Adrenal gland (tissue), 9 donors: ENCODE measurements at regions not wholly inside any gene's neighbourhood (a gene's known extent, or its start where the extent isn't known, plus 50 kb on each side); places are given as distances from the start of the nearest gene placed in this dataset.

Experiments used
- DNase-seq, 7 donors: peaks; one replicate each; pipeline ENCODE4 v3.0.0-alpha.2; 2019 to 2020
- H3K27ac ChIP-seq, 5 donors: fragments of 200-600 bp; sonication (generic) in 4 of 5; 1 replicate in 3 of 5; 2 replicates in 2 of 5; pipeline versions ENCODE4 v1.5.1 to v1.8.0; 2016 to 2020; ENCODE audit warnings: mild to moderate bottlenecking in 1 of 5
- H3K27me3 ChIP-seq: fragments of 200-600 bp; 2 replicates; pipeline ENCODE4 v1.8.0; 2021
- H3K36me3 ChIP-seq, 2 donors: fragments of 200-600 bp; replicated peaks in 1 of 2; 1 replicate in 1 of 2; 2 replicates in 1 of 2; pipeline versions ENCODE4 v1.5.1 to v1.8.0; 2018 to 2022
- H3K4me1 ChIP-seq, 2 donors: fragments of 200-600 bp; replicated peaks in 1 of 2; 1 replicate in 1 of 2; 2 replicates in 1 of 2; pipeline versions ENCODE4 v1.5.1 to v1.8.0; 2018 to 2021
- H3K4me3 ChIP-seq, 4 donors: fragments of 200-600 bp; sonication (generic) in 3 of 4; one replicate each; pipeline ENCODE4 v1.5.1; 2016 to 2018
- H3K9me3 ChIP-seq, 3 donors: fragments of 200-600 bp; sonication (generic) in 1 of 3; replicated peaks in 1 of 3; 1 replicate in 2 of 3; 2 replicates in 1 of 3; pipeline versions ENCODE4 v1.5.1 to v1.8.0; 2016 to 2021
- CTCF ChIP-seq, 6 experiments: fragments of 450-650 bp in 4 of 6; fragments of 200-600 bp in 2 of 6; sonication (generic) in 1 of 6; IDR thresholded peaks; 1 replicate in 5 of 6; 2 replicates in 1 of 6; pipeline versions ENCODE4 v1.5.1 to v1.8.0; 2016 to 2021; ENCODE audit warnings: antibody characterized with exemption in 6 of 6, mild to moderate bottlenecking in 2 of 6, moderate library complexity in 1 of 6
- POLR2A ChIP-seq, 2 donors: fragments of 450-650 bp; IDR thresholded peaks; one replicate each; pipeline ENCODE4 v1.6.1; 2017; ENCODE audit warnings: antibody characterized with exemption in 2 of 2, mild to moderate bottlenecking in 2 of 2, moderate library complexity in 1 of 2
- WGBS, 4 donors: extraction: QIAGEN DNeasy Blood & Tissue Kit in 2 of 4; methylation state at CpG; one replicate each; pipeline versions ENCODE4 v1.1.5 to v1.1.7; 2013 to 2017; 5-methylcytosine and 5-hydroxymethylcytosine counted together
- intact Hi-C, 2 donors: fragments of 100-400 bp; cut with DNase I; formaldehyde crosslinking; loops; one replicate each; pipeline versions ENCODE4 v1.14.1 to v1.15.0; 2022 to 2023
- donor health status: healthy with polysubstance abuse.
- donor health status: Bipolar disorder and iron deficiency.
- donor health status: DM: yes; HTN: yes; CAD: no.
- donor health status: DM: no; HTN: no; CAD: no.
- donor health status: DM: no; HTN: no; CAD: no.

DNA sequence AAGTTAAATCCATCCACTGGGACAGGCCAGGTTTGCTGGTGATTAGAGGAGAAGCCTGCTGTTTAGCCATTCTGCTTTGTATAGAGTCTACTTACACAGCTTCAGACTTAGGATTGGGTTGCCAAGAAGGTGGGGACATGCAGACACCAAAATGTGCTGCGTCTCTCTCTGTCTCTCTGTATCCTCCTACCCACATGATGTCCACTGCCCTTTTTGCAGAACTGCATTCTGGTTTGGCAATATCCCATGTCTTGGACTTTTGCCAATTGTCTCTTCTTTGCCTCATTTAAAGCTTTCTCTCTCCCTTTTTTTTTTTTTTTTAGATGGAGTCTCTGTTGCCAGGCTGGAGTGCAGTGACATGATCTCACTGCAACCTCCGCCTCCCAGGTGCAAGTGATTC, 261.1 kb upstream of the FN1 start:
- Histone ChIP-seq H3K27ac (no peak overlapping the region), H3K9me3 (no peaks in the 10 kb centered on the region), H3K4me1 (peaks cover 26 to 38% of the 10 kb centered on the region in 2 donors), H3K36me3 (no peaks in the 10 kb centered on the region), H3K4me3 (no peak overlapping the region), H3K27me3 (no peaks in the 10 kb centered on the region)
- TF ChIP-seq CTCF (IDR thresholded peaks at IDR 0.05) (no peak), POLR2A (IDR thresholded peaks at IDR 0.05) (no peak)
- 84 to 92% (median 88%) methylated on average over 2 of the region's 2 CpGs for WGBS, 4 donors
- intact Hi-C loops = no loop called here
- peak in 2 of 7 donors; percentile 32 for DNase-seq

DNA sequence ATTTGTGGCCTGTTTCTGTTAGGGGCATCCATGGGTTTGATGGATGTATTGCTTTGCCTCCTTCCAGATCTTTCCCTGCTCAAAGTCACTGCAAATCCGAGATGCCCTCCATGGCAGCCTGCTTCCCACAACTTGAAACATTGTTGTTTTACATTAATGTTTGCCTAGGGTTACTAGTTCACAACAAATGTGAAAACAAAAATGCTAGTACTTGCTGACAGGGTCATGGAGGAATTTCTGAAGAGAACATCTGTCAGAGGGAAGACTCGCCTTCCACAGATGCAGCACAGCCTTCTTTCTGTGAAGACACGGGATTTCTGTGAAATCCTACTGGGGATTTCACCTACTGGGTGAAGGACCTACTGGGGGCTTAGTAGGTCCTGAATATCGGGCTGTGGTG, 260.0 kb upstream of the FN1 start:
- H3K27ac ChIP-seq = no peak overlapping the region
- no peaks in the 10 kb centered on the region for H3K9me3 ChIP-seq
- no peaks in the 10 kb centered on the region for H3K36me3 ChIP-seq
- H3K4me3 ChIP-seq = no peak overlapping the region
- DNase-seq = no peak
- WGBS, 4 donors = 80 to 90% (median 88%) methylated on average over 4 of the region's 4 CpGs
- no peaks in the 10 kb centered on the region for H3K27me3 ChIP-seq
- intact Hi-C loops = no loop called here
- TF ChIP-seq POLR2A (IDR thresholded peaks at IDR 0.05) (no peak), CTCF (IDR thresholded peaks at IDR 0.05) (no peak)
- peaks cover 25 to 32% of the 10 kb centered on the region in 2 donors for H3K4me1 ChIP-seq

DNA sequence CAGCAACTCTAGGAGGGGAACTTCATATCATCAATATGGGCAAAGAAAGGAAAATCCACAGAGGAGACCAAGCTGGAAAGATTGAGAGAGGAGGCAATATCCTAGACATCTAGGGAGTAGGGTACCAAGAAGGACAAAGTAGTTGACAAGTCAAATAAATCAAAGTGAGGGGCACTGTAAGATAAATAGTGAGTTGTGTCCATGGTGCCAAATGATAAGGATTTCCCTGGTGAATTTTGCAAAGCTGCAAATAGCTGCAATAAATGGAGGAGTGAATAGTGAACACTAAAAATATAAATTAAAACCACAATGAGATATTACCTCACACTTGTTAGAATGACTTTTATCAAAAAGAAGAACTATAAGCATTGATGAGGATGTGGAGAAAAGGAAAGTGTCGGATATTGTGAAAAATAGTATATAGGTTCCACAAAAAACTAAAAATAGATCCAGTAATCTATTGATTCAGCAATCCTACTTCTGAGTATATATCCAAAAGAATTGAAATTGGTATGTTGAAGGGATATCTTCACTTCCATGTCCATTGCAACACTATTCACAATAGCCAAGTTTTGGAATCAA, 258.2 kb upstream of the FN1 start:
- intact Hi-C loops = no loop called here
- peak overlapping the region in 2 of 5 donors; percentile 3 to 13 for H3K27ac ChIP-seq

More for the DNA sequence above, 258.2 kb upstream of the FN1 start:
- no peaks in the 10 kb centered on the region for H3K36me3 ChIP-seq
- no peaks in the 10 kb centered on the region for H3K27me3 ChIP-seq
- H3K9me3 ChIP-seq = no peaks in the 10 kb centered on the region
- TF ChIP-seq POLR2A (IDR thresholded peaks at IDR 0.05) (no peak), CTCF (IDR thresholded peaks at IDR 0.05) (no peak)
- DNase-seq = no peak
- peaks cover 16 to 23% of the 10 kb centered on the region in 2 donors for H3K4me1 ChIP-seq
- 77 to 92% (median 79%) methylated on average over 1 of the region's 1 CpG for WGBS, 4 donors
- H3K4me3 ChIP-seq = no peak overlapping the region
